Neural progenitor cell (in vitro differentiated cells): ENCODE measurements at regions not wholly inside any gene's neighbourhood (a gene's known extent, or its start where the extent isn't known, plus 50 kb on each side); places are given as distances from the start of the nearest gene placed in this dataset.
A peak's percentile ranks its signal among the peaks of the same experiment; 100 is the strongest.

ENCODE experiments used
- EZH2 ChIP-seq: fragments of 200-600 bp; sonication (generic); IDR thresholded peaks from 2 replicates; pipeline ENCODE4 v1.6.1; 2017; ENCODE audit warnings: antibody characterized with exemption, mild to moderate bottlenecking, moderate library complexity
- EZH2phosphoT487 ChIP-seq: fragments of 200-600 bp; sonication (generic); IDR thresholded peaks from 2 replicates; pipeline ENCODE4 v1.6.1; 2017; ENCODE audit warnings: antibody characterized with exemption
- TF ChIP-seq, protein P1 (sequence below): fragments of 200-600 bp; sonication (generic); IDR thresholded peaks from 2 replicates; pipeline ENCODE4 v1.5.1; 2017; ENCODE audit warnings: antibody characterized with exemption, mild to moderate bottlenecking

DNA sequence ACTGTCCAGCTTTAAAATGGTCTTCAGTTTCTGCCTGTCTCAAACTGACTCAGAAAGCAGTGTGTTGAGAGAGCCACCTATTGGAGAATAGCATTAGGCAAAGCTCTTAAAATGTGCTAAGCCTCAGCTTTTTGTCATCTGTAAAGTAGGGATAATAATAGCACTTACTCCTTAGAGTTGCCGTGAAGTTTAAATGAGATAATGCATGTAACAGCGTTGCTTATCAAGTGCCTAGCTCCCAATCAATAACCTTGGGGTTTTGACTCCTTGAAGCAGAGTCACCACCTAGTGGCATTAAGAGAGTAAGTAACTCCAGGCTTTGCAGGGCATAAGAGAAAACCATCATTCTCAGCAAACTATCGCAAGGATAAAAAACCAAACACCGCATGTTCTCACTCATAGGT, 163.3 kb downstream of the HS3ST2 start:
- TF ChIP-seq, protein P1, sequence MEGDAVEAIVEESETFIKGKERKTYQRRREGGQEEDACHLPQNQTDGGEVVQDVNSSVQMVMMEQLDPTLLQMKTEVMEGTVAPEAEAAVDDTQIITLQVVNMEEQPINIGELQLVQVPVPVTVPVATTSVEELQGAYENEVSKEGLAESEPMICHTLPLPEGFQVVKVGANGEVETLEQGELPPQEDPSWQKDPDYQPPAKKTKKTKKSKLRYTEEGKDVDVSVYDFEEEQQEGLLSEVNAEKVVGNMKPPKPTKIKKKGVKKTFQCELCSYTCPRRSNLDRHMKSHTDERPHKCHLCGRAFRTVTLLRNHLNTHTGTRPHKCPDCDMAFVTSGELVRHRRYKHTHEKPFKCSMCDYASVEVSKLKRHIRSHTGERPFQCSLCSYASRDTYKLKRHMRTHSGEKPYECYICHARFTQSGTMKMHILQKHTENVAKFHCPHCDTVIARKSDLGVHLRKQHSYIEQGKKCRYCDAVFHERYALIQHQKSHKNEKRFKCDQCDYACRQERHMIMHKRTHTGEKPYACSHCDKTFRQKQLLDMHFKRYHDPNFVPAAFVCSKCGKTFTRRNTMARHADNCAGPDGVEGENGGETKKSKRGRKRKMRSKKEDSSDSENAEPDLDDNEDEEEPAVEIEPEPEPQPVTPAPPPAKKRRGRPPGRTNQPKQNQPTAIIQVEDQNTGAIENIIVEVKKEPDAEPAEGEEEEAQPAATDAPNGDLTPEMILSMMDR = peak; percentile 50
- TF ChIP-seq EZH2 (no peak), EZH2phosphoT487 (no peak)
